Activated CD4-positive, alpha-beta T cell treated with anti-CD3 and anti-CD28 coated beads, Interleukin-2, Interleukin-6, amounts not matched to agents 100 ng/mL and 50 ng/mL, durations not matched to agents 16 hours and 8 hours (primary cell): ENCODE measurements at regions not wholly inside any gene's neighbourhood (a gene's known extent, or its start where the extent isn't known, plus 50 kb on each side); places are given as distances from the start of the nearest gene placed in this dataset.

Source experiments
- DNase-seq: peaks from one replicate; pipeline ENCODE4 v3.0.0-alpha.2; 2020

DNA sequence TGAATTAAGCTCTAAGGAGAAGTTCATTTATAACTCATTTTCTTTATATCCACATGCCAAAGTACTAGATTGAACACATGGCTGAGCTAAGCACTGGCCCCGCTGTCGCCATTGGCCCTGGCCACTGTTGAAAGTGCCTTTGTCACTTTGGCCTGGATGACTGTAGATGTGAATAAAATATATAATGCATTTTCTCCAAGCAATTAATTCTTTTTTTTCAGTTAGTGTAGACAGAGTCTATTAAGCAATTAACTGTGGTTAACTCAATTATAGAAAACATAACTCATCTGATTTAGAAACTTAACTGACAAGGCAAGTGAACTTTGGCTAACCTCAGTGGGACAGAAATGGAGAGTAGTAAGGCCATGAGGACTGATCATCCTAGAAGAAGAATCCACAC, 965.6 kb downstream of the EFNB2 start:
- no peak for DNase-seq

DNA sequence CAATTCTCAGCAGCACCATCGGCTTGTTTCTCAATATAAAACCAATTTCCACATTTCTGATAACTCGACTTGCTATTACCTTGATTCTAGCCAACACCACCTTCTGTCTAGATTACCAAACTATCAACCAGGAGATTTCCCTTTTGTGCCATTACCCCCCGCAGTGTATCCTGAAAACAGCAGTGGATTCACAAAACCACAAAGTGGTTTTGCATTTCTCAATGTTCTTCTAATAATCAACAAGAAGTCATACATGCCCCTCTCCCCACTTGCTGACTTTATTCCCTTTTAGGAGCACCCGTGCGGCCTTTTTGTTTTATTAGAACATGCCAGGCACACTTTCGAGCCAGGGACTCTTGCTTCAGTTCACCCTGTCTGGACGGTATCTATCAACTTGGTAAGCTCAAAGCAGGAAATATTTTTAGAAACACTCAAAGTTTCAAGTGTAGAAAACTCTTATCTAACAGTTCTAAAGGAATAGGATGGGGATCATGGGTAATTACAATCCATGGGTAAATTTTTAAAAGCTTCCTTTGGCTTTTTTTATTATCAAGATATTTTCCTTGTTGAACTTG, 967.4 kb downstream of the EFNB2 start:
- no peak for DNase-seq

DNA sequence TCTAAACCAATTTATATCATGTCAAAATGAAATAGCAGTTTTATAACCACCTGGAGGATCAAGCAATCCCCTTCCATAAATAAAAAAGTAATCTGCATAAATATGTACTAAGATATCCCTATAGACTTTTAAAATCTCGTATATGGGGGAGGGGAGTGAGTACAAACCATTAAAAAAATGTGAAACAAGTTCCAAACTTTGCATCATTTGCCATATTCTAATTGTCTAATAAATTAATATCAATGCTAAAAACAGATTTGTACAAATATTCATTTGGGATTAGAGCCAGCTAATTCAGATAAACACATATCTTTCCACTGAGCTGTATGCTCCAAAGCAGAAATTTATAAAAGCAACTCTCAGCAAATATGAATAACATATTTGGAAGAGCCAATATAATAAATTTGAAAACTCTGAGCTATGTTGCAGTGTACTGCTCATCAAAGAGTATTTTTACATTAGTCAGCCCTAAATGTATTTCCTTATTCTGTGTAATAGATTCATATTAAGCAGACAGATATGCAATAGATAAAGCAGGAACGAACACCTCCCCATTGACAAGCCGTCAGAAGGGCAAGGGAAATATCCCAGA, 970.2 kb downstream of the EFNB2 start:
- no peak for DNase-seq

DNA sequence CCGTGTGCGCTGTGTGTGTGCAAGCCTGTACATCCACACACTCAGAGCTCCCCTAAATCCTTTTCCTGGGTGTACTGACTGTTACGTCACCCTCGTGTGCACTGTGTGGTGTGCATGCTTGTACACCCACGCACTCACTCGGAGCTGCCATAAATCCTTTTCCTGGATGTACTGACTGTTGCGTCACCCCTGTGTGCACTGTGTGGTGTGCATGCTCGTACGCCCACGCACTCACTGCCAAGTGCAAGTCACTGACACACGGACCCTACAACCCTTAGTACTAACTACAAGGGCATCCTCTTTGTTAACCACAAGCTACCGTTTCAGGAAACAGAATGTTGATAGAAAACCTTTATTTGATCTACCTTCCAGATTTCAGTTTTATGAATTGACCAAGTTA, 983.4 kb downstream of the EFNB2 start:
- DNase-seq: no peak

DNA sequence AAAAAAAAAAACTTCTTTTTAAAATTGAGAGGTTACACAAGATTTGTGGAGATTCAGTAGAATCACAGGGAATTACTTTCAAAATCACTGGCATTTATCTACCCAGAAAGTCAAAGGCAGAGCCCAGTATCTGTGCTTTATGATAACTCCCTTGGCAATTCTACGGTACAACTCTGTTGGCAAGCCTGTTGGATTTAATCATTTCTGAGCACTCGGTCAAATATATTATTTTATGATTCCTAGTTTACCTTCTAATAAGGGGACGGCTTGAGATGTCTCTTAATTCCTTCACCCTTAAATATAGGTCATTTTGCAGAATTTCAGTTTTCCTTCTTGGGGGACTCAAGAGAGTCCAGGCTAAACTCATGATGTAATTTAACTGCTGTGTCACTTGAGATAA, 987.6 kb downstream of the EFNB2 start:
- DNase-seq: no peak

DNA sequence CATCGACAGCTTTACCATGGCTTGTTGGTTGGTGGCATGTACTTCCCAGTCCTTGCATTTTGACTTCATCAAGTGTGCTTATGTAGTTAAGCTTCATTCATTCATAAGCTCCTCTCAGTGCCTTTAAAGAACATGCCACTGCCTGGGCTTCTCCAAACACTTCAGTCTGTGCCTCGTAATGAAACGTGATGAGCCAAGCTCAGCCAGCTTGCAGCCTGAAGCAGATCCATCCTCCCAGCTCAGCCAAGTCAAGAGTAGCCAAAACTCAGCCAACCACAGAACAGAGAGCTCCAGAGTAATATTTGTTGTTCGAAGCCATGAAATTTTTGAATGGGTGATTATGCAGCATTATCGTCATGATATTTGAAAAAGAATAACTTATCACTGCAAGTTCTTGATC, 989.7 kb downstream of the EFNB2 start:
- DNase-seq: no peak

DNA sequence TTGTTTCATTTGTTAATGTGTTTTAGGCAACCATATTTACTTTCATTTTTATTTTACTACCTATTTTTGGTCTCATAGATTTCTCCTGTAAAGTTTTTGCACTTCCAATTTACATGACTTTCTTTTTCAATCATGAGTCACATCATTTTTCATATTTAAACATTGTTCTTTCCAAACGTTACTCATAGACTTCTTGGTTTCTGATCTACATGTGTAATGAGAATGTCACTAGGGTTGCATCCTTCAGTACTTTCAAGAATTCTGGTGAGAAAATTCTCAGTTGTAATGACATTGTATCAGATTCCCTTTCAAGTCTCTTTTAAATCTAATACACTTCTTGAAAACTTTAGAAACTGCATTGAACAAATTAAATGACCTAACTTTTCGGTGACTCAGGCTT, 991.7 kb downstream of the EFNB2 start:
- DNase-seq: no peak

DNA sequence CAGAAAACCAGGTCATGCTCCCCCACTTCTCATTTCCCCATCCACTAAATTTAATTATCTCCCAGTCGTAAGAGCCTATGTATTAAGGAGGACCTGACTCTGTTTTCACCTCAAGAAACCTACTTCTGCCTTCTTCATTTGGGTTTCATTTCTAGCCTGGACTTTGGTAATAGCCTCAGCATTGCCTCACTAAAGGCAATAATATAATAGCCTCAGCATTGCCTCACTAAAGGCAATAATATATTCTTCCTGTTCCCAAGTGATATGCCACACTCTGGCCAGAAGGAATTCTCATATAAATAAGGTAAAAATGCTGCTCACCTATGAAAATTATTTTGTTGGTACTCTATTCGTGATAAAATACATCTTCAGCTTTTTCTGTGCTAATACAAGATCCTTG, 993.9 kb downstream of the EFNB2 start:
- DNase-seq: no peak

DNA sequence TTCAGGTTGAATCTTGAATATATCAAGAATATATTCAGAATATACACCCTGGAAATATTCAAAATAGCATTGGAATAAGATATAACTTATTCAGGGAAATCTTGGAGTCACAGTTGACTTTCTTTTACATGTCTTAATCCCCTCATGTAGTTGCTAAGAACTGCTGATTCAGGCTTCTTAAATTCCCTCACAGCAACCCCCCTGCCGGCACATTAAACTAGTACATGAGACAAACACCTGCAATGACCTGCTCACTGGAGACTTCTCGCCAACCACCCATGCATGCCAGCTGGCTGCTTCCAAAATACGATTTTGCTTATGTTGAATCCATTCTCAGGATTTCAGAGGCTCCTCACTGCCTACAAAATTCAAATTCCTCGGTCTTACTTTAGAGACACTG, 997.1 kb downstream of the EFNB2 start:
- no peak for DNase-seq

DNA sequence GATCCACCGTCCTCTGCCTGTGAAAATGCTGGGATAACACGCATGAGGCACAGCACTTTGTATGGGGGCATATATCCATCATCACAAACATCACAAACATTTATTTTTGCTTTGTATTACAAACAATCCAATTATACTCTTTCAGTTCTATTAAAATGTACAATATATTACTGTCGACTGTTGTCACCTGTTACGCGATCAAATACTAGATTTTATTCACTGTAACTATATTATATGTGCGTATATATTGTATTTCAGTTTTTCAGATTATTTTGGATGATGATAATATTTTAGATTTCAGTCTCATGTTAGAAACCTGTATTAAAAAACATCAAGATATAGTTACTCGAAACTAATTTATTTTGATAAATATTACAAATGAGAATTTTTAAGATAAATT, 998.3 kb downstream of the EFNB2 start:
- no peak for DNase-seq

DNA sequence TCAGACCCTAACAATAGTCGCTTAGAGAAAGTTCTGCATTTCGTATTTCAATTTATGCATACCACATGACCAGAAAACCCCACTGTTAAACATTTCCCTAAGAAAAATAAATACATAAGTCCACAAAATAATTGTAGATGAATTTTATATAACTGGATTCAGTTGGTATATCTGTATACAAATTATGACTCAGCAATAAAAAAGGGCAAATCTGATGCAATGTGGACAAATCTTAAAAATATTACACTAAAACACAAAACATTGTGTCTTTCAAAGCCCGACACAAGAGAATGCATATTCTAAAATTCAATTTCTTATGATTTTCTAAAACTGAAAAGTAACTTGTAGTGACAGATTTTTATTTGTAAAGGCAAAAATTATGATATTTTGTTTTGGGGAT, 1005.0 kb downstream of the EFNB2 start:
- DNase-seq: no peak

DNA sequence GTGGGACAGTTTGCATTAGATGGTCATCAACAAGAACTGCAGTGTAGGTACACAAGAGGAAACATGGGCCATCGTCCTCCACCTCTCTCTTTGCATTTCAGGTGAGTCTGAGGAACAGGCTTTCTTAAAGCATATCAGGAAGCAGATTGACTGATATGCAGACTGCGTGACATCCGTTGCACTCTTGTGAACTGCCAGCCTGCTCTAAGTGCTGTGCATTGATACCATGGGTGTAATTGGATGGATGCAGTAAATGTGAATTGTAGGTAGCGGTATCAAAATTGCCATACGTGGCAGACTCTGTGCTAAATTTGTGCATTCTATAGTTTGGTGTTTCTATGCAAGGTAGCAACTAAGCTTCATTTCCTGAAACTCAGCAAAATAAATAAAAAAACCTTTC, 1008.3 kb downstream of the EFNB2 start:
- no peak for DNase-seq

DNA sequence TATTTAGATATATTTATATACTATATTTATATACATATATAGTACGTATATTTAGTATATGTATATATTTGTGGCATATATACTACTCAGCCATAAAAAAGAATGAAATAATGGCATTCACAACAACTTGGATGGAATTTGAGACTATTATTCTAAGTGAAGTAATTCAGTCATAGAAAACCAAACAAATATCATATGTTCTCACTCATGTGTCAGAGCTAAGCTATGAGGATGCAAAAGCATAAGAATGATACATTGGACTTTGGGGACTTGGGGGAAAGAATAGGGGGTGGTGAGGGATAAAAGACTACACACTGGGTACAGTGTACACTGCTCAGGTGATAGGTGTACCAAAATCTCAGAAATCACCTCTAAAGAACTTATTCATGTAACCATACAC, 1015.7 kb downstream of the EFNB2 start:
- DNase-seq: no peak

DNA sequence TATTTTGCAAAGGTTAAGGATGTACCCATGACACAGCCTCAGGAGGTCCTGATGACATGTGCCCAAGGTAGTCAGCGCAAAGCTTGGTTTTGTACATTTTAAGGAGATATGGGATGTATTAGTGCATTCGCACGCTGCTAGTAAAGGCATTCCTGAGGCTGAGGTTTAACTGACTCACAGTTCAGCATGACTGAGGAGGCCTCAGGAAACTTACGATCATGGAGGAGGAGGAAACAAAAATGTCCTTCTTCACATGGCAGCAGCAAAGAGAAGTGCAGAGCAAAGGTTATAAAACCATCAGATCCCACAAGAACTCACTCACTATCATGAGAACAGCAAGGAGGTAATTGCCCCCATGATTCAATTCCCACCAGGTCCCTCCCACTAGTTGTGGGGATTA, 1017.4 kb downstream of the EFNB2 start:
- no peak for DNase-seq

DNA sequence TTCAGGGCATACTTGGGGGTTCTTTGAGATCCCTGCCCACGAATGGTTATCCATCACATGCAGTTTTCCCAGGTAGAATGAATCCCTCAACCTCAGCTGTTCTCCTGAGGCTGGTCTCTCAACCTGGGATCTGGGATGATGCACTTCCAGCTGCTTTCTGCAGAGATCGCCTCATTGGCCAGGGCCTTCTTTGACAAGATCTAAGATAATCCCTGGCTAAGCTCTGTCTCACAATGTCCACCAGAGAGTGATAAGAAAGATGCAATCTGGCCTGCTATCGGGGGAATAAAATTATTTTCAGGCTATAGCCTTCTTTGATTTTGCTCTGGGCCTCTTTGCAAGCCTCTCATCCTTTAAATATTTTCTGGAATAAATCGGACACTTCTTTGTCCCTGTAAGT, 1021.1 kb downstream of the EFNB2 start:
- DNase-seq: no peak

DNA sequence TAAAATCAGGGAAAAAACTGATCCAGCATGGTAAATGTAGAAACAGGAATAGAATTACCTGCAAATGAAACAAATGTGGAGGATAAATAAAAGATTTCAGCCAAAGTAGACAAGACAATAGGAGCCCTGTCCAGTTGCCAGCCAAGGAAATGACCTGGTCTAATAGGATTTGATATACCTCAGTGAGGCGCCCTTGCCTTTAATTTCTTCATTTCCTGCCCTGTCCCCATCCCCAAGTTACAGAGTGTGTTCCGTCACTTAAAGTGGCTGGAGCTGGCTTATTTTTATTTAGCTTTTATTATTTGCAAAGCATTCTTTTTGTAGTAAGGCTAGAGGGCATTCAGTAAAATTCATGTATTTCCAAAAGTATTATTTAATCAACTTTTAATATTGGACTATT, 1022.0 kb downstream of the EFNB2 start:
- no peak for DNase-seq

DNA sequence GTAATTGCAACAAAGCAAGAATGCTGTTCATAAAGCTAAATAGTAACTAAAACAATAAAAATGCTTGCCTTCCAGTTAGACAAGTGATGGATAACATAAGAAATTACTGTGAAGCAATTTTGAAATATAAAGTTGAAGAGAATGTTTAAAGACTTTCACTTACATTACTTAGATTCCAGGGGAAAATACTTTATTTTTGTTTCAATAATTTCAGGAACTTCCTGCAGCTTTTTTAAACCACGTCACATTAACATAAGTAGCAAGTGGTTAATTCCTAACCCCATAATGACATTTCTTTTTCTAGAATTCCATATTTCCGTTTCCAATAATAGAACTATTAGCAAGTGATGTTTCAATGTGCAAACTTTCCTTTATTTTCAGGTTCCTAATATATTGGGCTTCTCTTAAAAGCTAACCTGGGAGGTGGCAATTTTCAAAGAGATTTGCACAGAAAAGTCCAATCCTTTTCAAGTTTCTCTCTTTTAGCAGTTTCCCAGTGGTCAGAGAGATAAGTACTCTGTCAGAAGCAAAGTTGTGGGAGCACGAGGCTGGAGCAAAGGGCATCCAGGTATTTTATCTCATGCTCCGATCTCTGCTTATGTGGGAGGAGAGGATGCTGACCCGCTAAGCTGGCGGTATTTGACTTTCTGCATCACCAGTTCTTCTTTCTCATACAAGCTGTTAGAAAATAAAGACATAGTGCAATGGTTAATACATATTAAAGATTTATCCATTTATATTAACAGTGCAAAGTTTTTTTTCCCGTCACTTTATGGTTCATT, 1025.3 kb downstream of the EFNB2 start:
- no peak for DNase-seq

DNA sequence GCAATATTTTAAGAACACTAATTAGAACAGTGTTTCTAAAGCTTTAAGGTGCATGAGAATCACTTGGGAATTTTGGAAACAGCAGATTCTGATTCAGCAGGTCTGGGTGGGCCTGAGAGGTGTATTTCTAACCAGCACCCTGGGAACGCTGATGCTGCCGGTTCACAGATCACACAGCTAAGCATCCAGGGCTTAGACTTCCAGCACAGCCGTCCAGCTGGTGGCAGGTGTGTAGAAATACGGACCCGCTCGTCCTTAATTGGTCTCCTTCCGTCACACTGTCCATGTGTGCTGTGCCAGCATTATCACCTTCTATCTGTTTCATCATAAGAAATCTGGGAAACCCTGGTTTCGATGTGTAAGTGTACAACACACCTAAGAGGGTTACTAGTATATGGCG, 1029.0 kb downstream of the EFNB2 start:
- no peak for DNase-seq

DNA sequence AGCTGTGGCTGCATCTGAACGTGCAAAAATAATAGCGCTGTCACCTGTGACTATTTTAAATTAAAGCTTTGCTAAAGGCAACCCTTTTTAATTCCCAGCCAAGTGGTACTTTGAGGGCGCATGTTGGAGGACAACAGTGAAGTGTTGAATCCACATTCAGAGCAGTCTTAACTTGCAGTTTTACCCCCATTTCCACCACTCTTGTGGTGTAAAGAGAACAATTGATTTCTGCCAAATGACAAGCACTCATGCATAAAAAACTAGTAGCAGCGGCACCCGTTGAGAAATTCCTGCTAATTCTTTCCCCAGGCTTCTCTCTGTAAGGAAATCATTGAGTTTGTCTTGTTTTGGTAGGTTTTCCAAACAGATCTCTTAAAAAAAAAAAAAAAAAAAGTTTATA, 1033.3 kb downstream of the EFNB2 start:
- no peak for DNase-seq

DNA sequence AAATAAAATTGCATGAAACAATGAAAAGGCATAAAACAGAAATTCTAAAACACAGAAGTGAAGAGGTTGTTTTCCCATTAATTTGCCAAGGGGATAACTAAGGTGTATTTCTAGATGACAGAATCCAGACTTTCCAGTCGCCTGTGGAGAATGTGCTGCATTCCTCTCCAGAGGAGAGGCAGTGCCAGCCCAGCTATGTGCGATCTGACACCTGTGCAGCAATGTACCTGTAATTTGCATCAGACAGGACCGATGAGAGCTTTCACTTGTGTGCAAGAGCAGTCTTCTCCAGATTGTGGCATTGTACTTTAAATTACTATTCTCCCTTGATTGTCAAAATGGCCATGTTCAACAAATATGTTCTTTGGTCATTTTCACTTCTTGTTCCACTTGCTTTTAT, 1037.9 kb downstream of the EFNB2 start:
- DNase-seq: no peak

DNA sequence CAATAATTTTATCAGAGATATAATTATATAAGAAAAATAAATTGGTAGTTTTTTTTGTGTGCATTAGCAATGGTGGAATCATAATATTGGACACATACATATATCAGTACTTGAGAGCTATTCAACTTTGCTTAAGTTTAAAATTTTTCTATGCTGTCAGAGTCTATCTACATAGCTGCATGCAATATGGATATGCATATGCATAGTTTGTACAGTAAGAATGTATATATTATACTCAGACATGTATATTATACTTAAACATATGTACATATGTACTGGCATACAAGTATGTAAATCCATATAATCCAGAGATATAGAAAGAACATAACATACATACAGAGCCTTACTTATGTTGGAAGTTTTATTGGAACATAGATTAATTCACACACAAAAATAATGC, 1043.2 kb downstream of the EFNB2 start:
- DNase-seq: no peak

DNA sequence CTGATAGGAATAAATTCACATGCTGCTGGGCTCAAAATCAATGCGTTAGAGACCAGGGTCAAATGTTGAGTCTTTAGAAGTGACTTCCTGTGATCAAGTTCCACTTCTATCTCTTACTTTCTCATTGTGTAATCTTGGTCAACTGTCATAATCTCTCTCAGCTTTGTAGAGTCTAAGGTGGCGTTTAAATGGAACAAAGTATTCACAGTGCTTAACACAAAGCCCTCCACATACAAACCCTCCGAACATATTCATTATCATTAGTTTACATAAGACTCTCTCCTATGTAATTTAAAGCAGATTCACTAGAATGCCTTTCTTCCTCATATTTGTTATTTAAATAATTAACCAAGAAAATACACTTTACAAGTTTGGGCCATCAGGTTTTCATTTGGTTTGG, 1044.1 kb downstream of the EFNB2 start:
- DNase-seq: no peak

DNA sequence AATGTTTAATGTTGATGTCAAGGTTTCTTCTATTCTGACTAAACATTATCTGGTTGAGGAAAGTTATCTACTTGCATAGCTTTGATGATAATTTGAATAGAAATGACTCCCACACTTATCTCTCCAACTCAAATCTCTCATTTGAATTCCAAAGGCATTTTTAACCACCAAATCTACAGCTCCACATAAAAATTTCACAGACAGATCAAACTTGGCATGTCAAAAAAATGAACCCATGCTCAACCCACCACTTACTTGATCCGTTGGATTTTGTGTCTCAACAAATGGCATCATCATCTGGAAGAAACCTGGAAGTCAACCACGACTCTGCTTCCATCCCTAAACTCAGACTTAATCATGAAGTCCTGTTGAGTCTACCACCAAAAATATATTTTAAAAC, 1050.4 kb downstream of the EFNB2 start:
- no peak for DNase-seq

DNA sequence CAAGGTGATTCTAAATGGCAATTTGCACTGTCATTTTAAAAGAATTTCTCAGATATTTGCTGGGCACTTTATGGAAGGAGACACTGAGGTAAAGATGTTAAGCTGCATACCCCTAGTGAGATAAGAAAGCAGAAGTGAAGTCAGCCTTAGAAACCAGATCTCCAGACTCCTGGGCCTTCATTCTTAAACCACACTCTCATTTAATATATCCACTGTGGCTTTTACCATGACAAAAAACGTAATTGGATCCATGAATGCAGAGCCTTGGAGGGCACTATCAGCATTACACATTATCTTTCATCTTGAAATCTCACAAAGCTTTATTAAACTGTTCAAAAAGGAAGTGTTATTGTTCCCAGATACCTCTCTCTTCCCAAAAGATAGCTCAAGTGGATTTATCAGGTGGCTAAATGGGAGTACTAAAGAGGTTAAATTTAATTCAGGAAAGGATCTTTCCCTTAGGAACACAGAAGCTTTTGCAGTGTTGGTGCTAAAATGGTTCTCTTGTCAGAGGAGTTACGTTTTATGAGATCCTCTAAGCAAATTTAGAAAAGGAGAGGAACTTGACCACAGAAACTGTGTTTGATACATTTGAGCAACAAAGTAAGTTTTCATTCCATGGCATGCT, 1060.4 kb downstream of the EFNB2 start:
- no peak for DNase-seq
